K562 (cell line): ENCODE measurements at regions not wholly inside any gene's neighbourhood (a gene's known extent, or its start where the extent isn't known, plus 50 kb on each side); places are given as distances from the start of the nearest gene placed in this dataset.

Experiments
- ASH1L ChIP-seq: fragments of 450-650 bp; IDR thresholded peaks from 2 replicates; pipeline ENCODE4 v1.6.1; 2018; ENCODE audit warnings: borderline replicate concordance, mild to moderate bottlenecking, low read depth; ENCODE audit not compliant: partially characterized antibody
- CCNT2 ChIP-seq: IDR thresholded peaks from 2 replicates; pipeline ENCODE4 v1.6.1; 2011; ENCODE audit warnings: borderline replicate concordance, low read depth, mild to moderate bottlenecking, moderate library complexity, mixed read lengths, low read length; ENCODE audit not compliant: insufficient read length; ENCODE audit errors: extremely low read depth
- FOXP1 ChIP-seq: sonication (generic); formaldehyde crosslinking; IDR thresholded peaks from 2 replicates; pipeline ENCODE4 v1.8.0; 2022; ENCODE audit warnings: mild to moderate bottlenecking, missing genetic modification reagents
- ILF3 ChIP-seq: fragments of 450-650 bp; IDR thresholded peaks from 2 replicates; pipeline ENCODE4 v1.6.1; 2018; ENCODE audit warnings: antibody characterized with exemption, mild to moderate bottlenecking, moderate library complexity, borderline replicate concordance
- KLF16 ChIP-seq: IDR thresholded peaks from 2 replicates; pipeline ENCODE4 v1.6.1; 2016; ENCODE audit warnings: antibody characterized with exemption
- MNT ChIP-seq, 2 experiments: fragments of 450-650 bp; conservative IDR thresholded peaks; 2 replicates each; pipeline ENCODE4 v1.6.1; 2017; ENCODE audit warnings: mild to moderate bottlenecking in 2 of 2, moderate library complexity in 2 of 2
- PKNOX1 ChIP-seq: fragments of 450-650 bp; IDR thresholded peaks from 2 replicates; pipeline ENCODE4 v1.6.1; 2016
- RAD21 ChIP-seq, 2 experiments: fragments of 250-450 bp in 1 of 2; fragments of 450-650 bp in 1 of 2; sonication (Bioruptor Pico) in 1 of 2; formaldehyde crosslinking in 1 of 2; IDR thresholded peaks in 1 of 2; conservative IDR thresholded peaks in 1 of 2; 2 replicates each; pipeline versions ENCODE4 v1.4.0 to v1.8.0; 2020 to 2022; ENCODE audit warnings: mild to moderate bottlenecking in 2 of 2, moderate library complexity in 1 of 2
- RB1 ChIP-seq: fragments of 450-650 bp; IDR thresholded peaks from 2 replicates; pipeline ENCODE4 v1.6.1; 2017; ENCODE audit warnings: low read depth, mild to moderate bottlenecking
- RBM17 ChIP-seq: fragments of 200-400 bp; formaldehyde crosslinking; IDR thresholded peaks from 2 replicates; pipeline ENCODE4 v1.6.1; 2017; ENCODE audit warnings: low read depth, mild to moderate bottlenecking, low read length, borderline replicate concordance
- RBM25 ChIP-seq: fragments of 200-400 bp; formaldehyde crosslinking; IDR thresholded peaks from 2 replicates; pipeline ENCODE4 v1.6.1; 2018; ENCODE audit warnings: low read length, low read depth, moderate library complexity; ENCODE audit not compliant: severe bottlenecking
- SMAD1 ChIP-seq: fragments of 150-350 bp; IDR thresholded peaks from 2 replicates; pipeline ENCODE4 v1.6.1; 2014; ENCODE audit warnings: low read length, low read depth; ENCODE audit not compliant: partially characterized antibody
- SMARCA4 ChIP-seq: fragments of 450-650 bp; IDR thresholded peaks from 2 replicates; pipeline ENCODE4 v1.6.1; 2016
- SP2 ChIP-seq: IDR thresholded peaks from 2 replicates; pipeline ENCODE4 v1.6.1; 2011; ENCODE audit warnings: mild to moderate bottlenecking, low read depth, low read length, moderate library complexity; ENCODE audit not compliant: poor library complexity, severe bottlenecking; ENCODE audit errors: extremely low read depth
- TAF1 ChIP-seq: IDR thresholded peaks from 2 replicates; pipeline ENCODE4 v1.6.1; 2011; ENCODE audit warnings: mild to moderate bottlenecking, low read length, moderate library complexity; ENCODE audit not compliant: insufficient read depth, control insufficient read depth, severe bottlenecking; ENCODE audit errors: extremely low read depth
- TARDBP ChIP-seq: fragments of 450-650 bp; IDR thresholded peaks from 2 replicates; pipeline ENCODE4 v1.6.1; 2016
- ZBTB17 ChIP-seq: fragments of 450-650 bp; formaldehyde crosslinking; IDR thresholded peaks from 2 replicates; pipeline ENCODE4 v1.4.0; 2020; ENCODE audit warnings: mild to moderate bottlenecking
- ZHX1 ChIP-seq: fragments of 150-350 bp; conservative IDR thresholded peaks from 2 replicates; pipeline ENCODE4 v1.6.1; 2014; ENCODE audit warnings: low read length
- ZNF24 ChIP-seq: fragments of 450-650 bp; IDR thresholded peaks from 2 replicates; pipeline ENCODE4 v1.6.1; 2016
- ZNF3 ChIP-seq: fragments of 250-450 bp; sonication (Bioruptor Pico); IDR thresholded peaks from 2 replicates; pipeline ENCODE4 v1.5.0; 2021; ENCODE audit warnings: mild to moderate bottlenecking, moderate library complexity
- ZNF639 ChIP-seq, 2 experiments: fragments of 200-800 bp in 1 of 2; sonication (Bioruptor generic) in 1 of 2; sonication (generic) in 1 of 2; formaldehyde crosslinking in 1 of 2; IDR thresholded peaks in 1 of 2; conservative IDR thresholded peaks in 1 of 2; 2 replicates each; pipeline versions ENCODE4 v1.5.0 to v1.6.1; 2016 to 2020; ENCODE audit warnings: missing compliant biosample characterization in 1 of 2, missing genetic modification characterization in 1 of 2, missing genetic modification reagents in 1 of 2

- TF ChIP-seq ZHX1 (no peak), KLF16 (no peak), CCNT2 (peak; percentile 91), ILF3 (no peak), ZBTB17 (no peak), PKNOX1 (peak; percentile 99), ZNF639 (CRISPR knock-in tag; conservative IDR thresholded peaks at IDR 0.05 in 1 of 2, IDR thresholded peaks at IDR 0.05 in 1 of 2) (peak in 1 of 2 experiments; percentile 24; a peak in 1 of 4 replicates), TARDBP (0 out of 2 replicates have a peak, but pooled peaks have one; percentile 53), RAD21 (CRISPR knock-in tag; conservative IDR thresholded peaks at IDR 0.05 in 1 of 2, IDR thresholded peaks at IDR 0.05 in 1 of 2) (peak in 1 of 2 experiments; percentile 55; a peak in 2 of 4 replicates), FOXP1 (CRISPR knock-in tag) (peak; percentile 48; the same call in 1 of the 2 replicates), SMAD1 (peak; percentile 49), RBM25 (peak; percentile 80), RB1 (0 out of 2 replicates have a peak, but pooled peaks have one; percentile 36), MNT (conservative IDR thresholded peaks at IDR 0.05) (0 out of 4 replicates have a peak, but pooled peaks of 1 of the 2 experiments have one; percentile 11), ZNF3 (no peak), ZNF24 (0 out of 2 replicates have a peak, but pooled peaks have one; percentile 62), RBM17 (no peak), TAF1 (peak; percentile 89), SP2 (peak; percentile 71), SMARCA4 (0 out of 2 replicates have a peak, but pooled peaks have one; percentile 3), ASH1L (peak; percentile 94)
Measured at GRCh38 chr2:64750817-64751285, 97.1 kb upstream of the SERTAD2 start (continued).
